ENCODE measurements at regions not wholly inside any gene's neighbourhood (a gene's known extent, or its start where the extent isn't known, plus 50 kb on each side); places are given as distances from the start of the nearest gene placed in this dataset.

DNA sequence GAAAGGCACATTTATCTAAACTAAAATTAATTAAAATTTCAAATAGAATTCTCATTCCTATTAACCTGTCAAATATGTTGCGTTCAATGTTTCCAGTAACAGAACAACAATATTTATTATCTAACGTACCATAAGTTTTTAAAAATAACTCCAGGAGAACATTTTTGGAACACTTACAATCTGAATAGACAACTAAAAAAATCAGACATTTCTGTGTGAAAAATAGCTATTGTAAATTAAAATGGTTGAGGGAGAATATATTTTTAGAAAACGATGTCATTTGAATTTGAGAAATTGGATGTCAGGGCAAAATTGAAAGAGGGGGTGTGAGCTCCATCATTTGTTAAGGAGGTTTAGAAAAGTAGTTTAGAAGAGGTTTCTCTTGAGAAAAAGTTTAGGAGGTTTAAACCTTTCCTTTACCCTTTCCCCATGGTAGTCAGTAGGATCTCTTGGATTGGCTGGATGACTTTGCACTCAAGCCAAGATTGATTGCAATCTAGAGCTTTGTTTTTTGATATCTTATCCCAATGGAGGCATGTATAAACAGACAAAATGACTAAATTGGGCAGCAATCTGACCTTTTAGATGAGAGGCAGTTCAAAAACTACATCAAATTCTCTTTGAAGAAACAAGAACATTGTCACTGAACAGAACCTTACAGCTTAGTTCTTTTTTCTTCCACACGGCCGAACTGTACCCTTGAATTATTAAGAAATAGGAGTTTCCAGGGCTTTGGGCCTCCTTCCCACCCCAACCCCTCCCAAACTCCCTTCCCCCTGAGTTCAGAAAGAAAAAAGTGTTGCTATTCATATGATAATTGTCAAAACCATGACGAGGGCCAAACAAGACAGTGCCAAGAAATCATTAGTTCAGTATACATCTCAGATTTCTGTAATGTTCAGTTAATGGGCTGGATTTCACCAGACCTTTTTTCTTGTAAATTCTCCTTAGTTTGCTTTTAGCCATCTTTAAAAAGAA, 79.7 kb upstream of the CDIN1 start:
- POLR2A ChIA-PET, result no interaction called here
- Histone ChIP-seq H3K4me3 (replicated peaks in 1 of 2; ENCODE audit: low read depth in 1 of 2, low read length in 2 of 2) (no peak overlapping the region), H3K27ac (ENCODE audit: low read depth, low read length) (no peak overlapping the region), H3K4me2 (ENCODE audit: low read length) (no peak overlapping the region), H3K79me2 (ENCODE audit: insufficient read depth, low read length) (no peaks in the 10 kb centered on the region), H3K4me1 (ENCODE audit: control insufficient read depth in 1 of 2, insufficient read depth in 2 of 2, low read length in 2 of 2) (peaks cover 6 to 11% of the 10 kb centered on the region in 2 experiments; a peak in 3 of 4 replicates), H2AFZ (ENCODE audit: low read depth, low read length, poor library complexity, severe bottlenecking) (peak overlapping the region; percentile 92), H3K9ac (ENCODE audit: low read length) (no peak overlapping the region), H4K20me1 (ENCODE audit: insufficient read depth) (no peaks in the 10 kb centered on the region), H3K36me3 (ENCODE audit: control insufficient read depth in 1 of 2, insufficient read depth in 2 of 2, low read length in 2 of 2) (no peaks in the 10 kb centered on the region), H3K9me3 (ENCODE audit: control insufficient read depth in 1 of 2, insufficient read depth in 1 of 2, low read depth in 1 of 2, low read length in 2 of 2) (no peaks in the 10 kb centered on the region), H3K9me2 (ENCODE audit: insufficient read depth) (no peaks in the 10 kb centered on the region), H3K27me3 (ENCODE audit: insufficient read depth, low read length) (no peaks in the 10 kb centered on the region)
- no peak for DNase-seq (ENCODE audit: low read depth, low spot score)
- RAD21 ChIA-PET (ENCODE audit: low non-redundant PET in 1 of 2, low total read pairs in 2 of 2, uncharacterized antibody in 2 of 2, unreplicated experiment in 2 of 2), result interaction anchor here in 1 of 2 experiments (0.6 kb wide), 1 partner anchor 1888 kb away, joined by 3 read pairs; no protein-coding TSS in a partner anchor
- no peak for ATAC-seq
- CTCF ChIA-PET, result interaction anchor here (1.2 kb wide), 1 partner anchor 1381 kb away, joined by 3 read pairs; no protein-coding TSS in a partner anchor
- no TSS peak for BruUV-seq (replicated peaks)
- intact Hi-C loops (cut with micrococcal nuclease), result loop anchor here (2.0 to 10.0 kb wide), 4 partner anchors 383 to 1383 kb away; no protein-coding TSS in a partner anchor
- no peak for TF ChIP-seq SRF (IDR thresholded peaks at IDR 0.05; ENCODE audit: low read depth)
- TF ChIP-seq POLR2A (IDR thresholded peaks at IDR 0.05; ENCODE audit: borderline replicate concordance, extremely low read depth, insufficient read depth, insufficient read length), result no peak
- TF ChIP-seq SP1 (IDR thresholded peaks at IDR 0.05; ENCODE audit: low read depth), result no peak
- no peak for TF ChIP-seq RAD21 (IDR thresholded peaks at IDR 0.05; ENCODE audit: low read depth)
- no peak for TF ChIP-seq FOSL1 (IDR thresholded peaks at IDR 0.05; ENCODE audit: low read depth)
- TF ChIP-seq EGR1 (IDR thresholded peaks at IDR 0.05; ENCODE audit: low read depth), result no peak
- TF ChIP-seq, protein P1, sequence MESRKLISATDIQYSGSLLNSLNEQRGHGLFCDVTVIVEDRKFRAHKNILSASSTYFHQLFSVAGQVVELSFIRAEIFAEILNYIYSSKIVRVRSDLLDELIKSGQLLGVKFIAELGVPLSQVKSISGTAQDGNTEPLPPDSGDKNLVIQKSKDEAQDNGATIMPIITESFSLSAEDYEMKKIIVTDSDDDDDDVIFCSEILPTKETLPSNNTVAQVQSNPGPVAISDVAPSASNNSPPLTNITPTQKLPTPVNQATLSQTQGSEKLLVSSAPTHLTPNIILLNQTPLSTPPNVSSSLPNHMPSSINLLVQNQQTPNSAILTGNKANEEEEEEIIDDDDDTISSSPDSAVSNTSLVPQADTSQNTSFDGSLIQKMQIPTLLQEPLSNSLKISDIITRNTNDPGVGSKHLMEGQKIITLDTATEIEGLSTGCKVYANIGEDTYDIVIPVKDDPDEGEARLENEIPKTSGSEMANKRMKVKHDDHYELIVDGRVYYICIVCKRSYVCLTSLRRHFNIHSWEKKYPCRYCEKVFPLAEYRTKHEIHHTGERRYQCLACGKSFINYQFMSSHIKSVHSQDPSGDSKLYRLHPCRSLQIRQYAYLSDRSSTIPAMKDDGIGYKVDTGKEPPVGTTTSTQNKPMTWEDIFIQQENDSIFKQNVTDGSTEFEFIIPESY (IDR thresholded peaks at IDR 0.05; ENCODE audit: extremely low read depth, insufficient replicate concordance, low read length), result no peak
- TF ChIP-seq JUND (IDR thresholded peaks at IDR 0.05), result no peak
- no peak for TF ChIP-seq CEBPB (IDR thresholded peaks at IDR 0.05; ENCODE audit: low read depth)
- no peak for TF ChIP-seq YY1 (IDR thresholded peaks at IDR 0.05; ENCODE audit: extremely low read depth, insufficient replicate concordance, low read depth, low read length)
- no peak for TF ChIP-seq SIN3A (IDR thresholded peaks at IDR 0.05; ENCODE audit: low read depth)
- TF ChIP-seq, protein P2, sequence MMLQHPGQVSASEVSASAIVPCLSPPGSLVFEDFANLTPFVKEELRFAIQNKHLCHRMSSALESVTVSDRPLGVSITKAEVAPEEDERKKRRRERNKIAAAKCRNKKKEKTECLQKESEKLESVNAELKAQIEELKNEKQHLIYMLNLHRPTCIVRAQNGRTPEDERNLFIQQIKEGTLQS (IDR thresholded peaks at IDR 0.05), result no peak
- no peak for TF ChIP-seq CBX3 (IDR thresholded peaks at IDR 0.05; ENCODE audit: low read depth)
- TF ChIP-seq, protein P3, sequence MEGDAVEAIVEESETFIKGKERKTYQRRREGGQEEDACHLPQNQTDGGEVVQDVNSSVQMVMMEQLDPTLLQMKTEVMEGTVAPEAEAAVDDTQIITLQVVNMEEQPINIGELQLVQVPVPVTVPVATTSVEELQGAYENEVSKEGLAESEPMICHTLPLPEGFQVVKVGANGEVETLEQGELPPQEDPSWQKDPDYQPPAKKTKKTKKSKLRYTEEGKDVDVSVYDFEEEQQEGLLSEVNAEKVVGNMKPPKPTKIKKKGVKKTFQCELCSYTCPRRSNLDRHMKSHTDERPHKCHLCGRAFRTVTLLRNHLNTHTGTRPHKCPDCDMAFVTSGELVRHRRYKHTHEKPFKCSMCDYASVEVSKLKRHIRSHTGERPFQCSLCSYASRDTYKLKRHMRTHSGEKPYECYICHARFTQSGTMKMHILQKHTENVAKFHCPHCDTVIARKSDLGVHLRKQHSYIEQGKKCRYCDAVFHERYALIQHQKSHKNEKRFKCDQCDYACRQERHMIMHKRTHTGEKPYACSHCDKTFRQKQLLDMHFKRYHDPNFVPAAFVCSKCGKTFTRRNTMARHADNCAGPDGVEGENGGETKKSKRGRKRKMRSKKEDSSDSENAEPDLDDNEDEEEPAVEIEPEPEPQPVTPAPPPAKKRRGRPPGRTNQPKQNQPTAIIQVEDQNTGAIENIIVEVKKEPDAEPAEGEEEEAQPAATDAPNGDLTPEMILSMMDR (IDR thresholded peaks at IDR 0.05 in 2 of 3, conservative IDR thresholded peaks at IDR 0.05 in 1 of 3; ENCODE audit: borderline replicate concordance in 1 of 3, insufficient read depth in 1 of 3, low read depth in 2 of 3, low read length in 2 of 3), result no peak
- TF ChIP-seq POLR2AphosphoS5 (IDR thresholded peaks at IDR 0.05; ENCODE audit: low read depth, low read length), result no peak
- no peak for TF ChIP-seq EZH2phosphoT487 (IDR thresholded peaks at IDR 0.05; ENCODE audit: borderline replicate concordance)
- TF ChIP-seq TCF7L2 (IDR thresholded peaks at IDR 0.05; ENCODE audit: borderline replicate concordance, extremely low read depth, insufficient read depth, insufficient read length), result no peak
- TF ChIP-seq EZH2 (IDR thresholded peaks at IDR 0.05), result no peak
- TF ChIP-seq, protein P4, sequence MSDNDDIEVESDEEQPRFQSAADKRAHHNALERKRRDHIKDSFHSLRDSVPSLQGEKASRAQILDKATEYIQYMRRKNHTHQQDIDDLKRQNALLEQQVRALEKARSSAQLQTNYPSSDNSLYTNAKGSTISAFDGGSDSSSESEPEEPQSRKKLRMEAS (IDR thresholded peaks at IDR 0.05), result no peak

Measured in HCT116 (cell line).